ENCODE measurements at regions not wholly inside any gene's neighbourhood (a gene's known extent, or its start where the extent isn't known, plus 50 kb on each side); places are given as distances from the start of the nearest gene placed in this dataset.

DNA sequence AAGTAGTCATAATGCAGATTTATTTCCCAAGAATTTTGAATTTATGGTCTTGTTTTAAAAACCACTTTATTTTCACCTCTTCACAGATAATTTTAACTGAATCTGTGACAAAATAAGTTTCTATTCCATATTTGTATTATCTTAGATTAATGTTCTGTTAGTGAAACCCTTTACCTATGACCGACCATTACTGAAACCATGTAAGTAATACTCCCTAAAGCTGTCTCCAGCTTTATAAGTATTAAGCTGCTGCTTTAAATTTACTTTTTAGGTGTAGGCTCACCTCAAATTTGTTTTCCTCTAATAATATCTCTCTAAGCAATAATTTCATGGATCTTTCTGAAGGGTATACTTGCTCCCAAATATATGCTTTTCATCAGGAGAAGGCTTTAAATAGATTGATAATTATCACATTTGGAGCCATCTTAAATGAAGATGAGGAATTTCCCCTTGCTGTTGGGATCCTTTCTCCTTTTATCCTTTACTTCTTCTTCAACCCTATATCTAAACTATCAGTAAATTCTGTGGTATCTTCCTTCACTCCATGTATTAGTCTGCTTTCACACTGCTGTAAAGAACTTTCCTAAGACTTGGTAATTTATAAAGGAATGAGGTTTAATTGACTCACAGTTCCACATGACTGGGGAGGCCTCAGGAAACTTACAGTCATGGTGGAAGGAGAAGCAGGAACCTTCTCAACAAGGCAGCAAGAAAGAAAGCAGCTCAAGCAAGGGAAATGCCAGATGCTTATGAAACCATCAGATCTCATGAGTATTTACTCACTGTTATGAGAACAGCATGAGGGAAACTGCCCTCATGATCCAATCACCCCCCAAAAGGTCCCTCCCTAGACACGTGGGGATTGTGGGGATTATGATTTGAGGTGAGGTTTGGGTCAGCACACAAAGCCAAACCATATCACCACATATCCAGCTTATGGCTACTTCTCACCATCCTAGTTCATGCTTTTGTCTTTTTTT is 92.3 kb upstream of the P2RY1 start:
- H3K4me3 ChIP-seq (replicated peaks; ENCODE audit: insufficient read depth, low read length) = no peak overlapping the region
- TF ChIP-seq SPI1 (IDR thresholded peaks at IDR 0.05; ENCODE audit: borderline replicate concordance, low read depth) = no peak
- TF ChIP-seq, protein P1, sequence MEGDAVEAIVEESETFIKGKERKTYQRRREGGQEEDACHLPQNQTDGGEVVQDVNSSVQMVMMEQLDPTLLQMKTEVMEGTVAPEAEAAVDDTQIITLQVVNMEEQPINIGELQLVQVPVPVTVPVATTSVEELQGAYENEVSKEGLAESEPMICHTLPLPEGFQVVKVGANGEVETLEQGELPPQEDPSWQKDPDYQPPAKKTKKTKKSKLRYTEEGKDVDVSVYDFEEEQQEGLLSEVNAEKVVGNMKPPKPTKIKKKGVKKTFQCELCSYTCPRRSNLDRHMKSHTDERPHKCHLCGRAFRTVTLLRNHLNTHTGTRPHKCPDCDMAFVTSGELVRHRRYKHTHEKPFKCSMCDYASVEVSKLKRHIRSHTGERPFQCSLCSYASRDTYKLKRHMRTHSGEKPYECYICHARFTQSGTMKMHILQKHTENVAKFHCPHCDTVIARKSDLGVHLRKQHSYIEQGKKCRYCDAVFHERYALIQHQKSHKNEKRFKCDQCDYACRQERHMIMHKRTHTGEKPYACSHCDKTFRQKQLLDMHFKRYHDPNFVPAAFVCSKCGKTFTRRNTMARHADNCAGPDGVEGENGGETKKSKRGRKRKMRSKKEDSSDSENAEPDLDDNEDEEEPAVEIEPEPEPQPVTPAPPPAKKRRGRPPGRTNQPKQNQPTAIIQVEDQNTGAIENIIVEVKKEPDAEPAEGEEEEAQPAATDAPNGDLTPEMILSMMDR (IDR thresholded peaks at IDR 0.05; ENCODE audit: insufficient read depth, low read length) = no peak
- no peak for TF ChIP-seq GABPA (IDR thresholded peaks at IDR 0.05; ENCODE audit: low read depth)
- no peak for TF ChIP-seq POLR2AphosphoS5 (IDR thresholded peaks at IDR 0.05; ENCODE audit: low read depth)
- TF ChIP-seq, protein P2, sequence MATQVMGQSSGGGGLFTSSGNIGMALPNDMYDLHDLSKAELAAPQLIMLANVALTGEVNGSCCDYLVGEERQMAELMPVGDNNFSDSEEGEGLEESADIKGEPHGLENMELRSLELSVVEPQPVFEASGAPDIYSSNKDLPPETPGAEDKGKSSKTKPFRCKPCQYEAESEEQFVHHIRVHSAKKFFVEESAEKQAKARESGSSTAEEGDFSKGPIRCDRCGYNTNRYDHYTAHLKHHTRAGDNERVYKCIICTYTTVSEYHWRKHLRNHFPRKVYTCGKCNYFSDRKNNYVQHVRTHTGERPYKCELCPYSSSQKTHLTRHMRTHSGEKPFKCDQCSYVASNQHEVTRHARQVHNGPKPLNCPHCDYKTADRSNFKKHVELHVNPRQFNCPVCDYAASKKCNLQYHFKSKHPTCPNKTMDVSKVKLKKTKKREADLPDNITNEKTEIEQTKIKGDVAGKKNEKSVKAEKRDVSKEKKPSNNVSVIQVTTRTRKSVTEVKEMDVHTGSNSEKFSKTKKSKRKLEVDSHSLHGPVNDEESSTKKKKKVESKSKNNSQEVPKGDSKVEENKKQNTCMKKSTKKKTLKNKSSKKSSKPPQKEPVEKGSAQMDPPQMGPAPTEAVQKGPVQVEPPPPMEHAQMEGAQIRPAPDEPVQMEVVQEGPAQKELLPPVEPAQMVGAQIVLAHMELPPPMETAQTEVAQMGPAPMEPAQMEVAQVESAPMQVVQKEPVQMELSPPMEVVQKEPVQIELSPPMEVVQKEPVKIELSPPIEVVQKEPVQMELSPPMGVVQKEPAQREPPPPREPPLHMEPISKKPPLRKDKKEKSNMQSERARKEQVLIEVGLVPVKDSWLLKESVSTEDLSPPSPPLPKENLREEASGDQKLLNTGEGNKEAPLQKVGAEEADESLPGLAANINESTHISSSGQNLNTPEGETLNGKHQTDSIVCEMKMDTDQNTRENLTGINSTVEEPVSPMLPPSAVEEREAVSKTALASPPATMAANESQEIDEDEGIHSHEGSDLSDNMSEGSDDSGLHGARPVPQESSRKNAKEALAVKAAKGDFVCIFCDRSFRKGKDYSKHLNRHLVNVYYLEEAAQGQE (IDR thresholded peaks at IDR 0.05; ENCODE audit: insufficient replicate concordance, low read depth) = no peak

DNA sequence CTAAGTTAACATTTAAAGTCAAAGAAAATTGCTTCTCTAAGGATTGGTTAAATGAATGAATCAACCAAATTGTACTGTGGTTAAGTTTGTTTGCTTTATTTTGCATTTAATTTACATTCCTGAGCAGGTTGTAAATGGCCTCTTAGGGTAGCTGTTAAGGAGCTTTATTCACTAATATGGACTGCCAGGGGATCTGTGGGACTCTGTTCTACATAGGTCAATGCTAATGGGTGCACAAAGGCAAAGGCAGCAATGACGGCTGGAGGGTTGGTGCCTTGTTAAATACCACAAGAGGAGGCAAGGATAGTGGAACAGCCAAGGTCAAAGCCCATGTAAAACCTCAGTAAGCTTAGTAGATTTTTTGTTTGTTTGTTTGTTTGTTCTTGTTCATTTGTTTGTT is 89.3 kb upstream of the P2RY1 start:
- Histone ChIP-seq H3K27ac (replicated peaks) (no peak overlapping the region), H3K27me3 (ENCODE audit: insufficient read depth, poor library complexity, severe bottlenecking) (peaks cover 2% of the 10 kb centered on the region), H3K4me3 (replicated peaks; ENCODE audit: insufficient read depth, low read length) (no peak overlapping the region)
- TF ChIP-seq SPI1 (IDR thresholded peaks at IDR 0.05; ENCODE audit: borderline replicate concordance, low read depth) (no peak), POLR2AphosphoS5 (IDR thresholded peaks at IDR 0.05; ENCODE audit: low read depth) (no peak)
- no peak for DNase-seq (ENCODE audit: low read depth in 1 of 2, low spot score in 1 of 2)

More for the DNA sequence above, 92.3 kb upstream of the P2RY1 start:
- Histone ChIP-seq H3K27ac (replicated peaks) (no peak overlapping the region), H3K27me3 (ENCODE audit: insufficient read depth, poor library complexity, severe bottlenecking) (peaks cover 2% of the 10 kb centered on the region)
- DNase-seq (ENCODE audit: low read depth in 1 of 2, low spot score in 1 of 2) = no peak

DNA sequence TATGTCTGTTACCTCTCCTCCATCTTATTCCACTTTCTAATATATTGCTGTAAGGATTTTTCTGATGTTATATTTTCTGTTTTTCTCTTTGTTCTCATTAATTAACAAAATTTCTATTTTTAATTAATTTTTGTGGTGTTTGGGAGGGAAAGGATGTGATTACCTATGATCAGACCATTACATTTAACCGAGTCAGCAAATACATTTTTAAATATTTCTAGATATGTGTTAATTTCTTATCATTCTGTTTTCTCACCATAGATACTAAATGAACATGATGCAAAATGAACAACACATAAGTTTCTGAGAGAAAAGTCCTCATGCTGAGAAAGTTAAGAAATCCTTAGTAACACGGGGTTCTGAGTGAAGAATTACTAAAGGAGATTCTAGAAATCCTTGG is 80.6 kb upstream of the P2RY1 start:
- DNase-seq (ENCODE audit: low read depth in 1 of 2, low spot score in 1 of 2) = no peak
- TF ChIP-seq, protein P2 (IDR thresholded peaks at IDR 0.05; ENCODE audit: insufficient replicate concordance, low read depth) = no peak
- TF ChIP-seq, protein P1 (IDR thresholded peaks at IDR 0.05; ENCODE audit: insufficient read depth, low read length) = no peak
- TF ChIP-seq POLR2AphosphoS5 (IDR thresholded peaks at IDR 0.05; ENCODE audit: low read depth) (no peak), SPI1 (IDR thresholded peaks at IDR 0.05; ENCODE audit: borderline replicate concordance, low read depth) (no peak)
- Histone ChIP-seq H3K27ac (replicated peaks) (no peak overlapping the region), H3K4me3 (replicated peaks; ENCODE audit: insufficient read depth, low read length) (no peak overlapping the region), H3K27me3 (ENCODE audit: insufficient read depth, poor library complexity, severe bottlenecking) (no peaks in the 10 kb centered on the region)

DNA sequence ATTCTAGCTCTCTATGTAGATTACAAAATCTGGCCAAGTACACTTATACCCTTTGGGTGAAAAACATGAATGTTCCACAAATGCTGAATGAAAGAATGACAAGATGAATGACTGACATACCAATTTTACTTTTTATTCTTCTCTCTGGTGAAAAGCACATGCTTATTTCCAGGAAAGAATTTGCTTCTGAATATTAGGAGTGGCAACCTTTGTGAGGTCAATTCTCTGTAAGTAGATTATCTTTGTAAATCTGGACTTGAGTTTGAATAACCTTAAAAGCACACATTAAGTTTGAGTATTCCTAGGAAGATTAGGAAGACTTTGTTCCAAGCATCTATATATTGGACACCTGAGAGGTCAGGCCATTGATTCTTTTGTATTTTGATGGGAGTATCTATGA is 78.1 kb upstream of the P2RY1 start:
- H3K27me3 ChIP-seq (ENCODE audit: insufficient read depth, poor library complexity, severe bottlenecking) = no peaks in the 10 kb centered on the region
- TF ChIP-seq, protein P1 (IDR thresholded peaks at IDR 0.05; ENCODE audit: insufficient read depth, low read length) = no peak
- TF ChIP-seq GABPA (IDR thresholded peaks at IDR 0.05; ENCODE audit: low read depth) (no peak), SPI1 (IDR thresholded peaks at IDR 0.05; ENCODE audit: borderline replicate concordance, low read depth) (no peak), POLR2AphosphoS5 (IDR thresholded peaks at IDR 0.05; ENCODE audit: low read depth) (no peak)
- TF ChIP-seq, protein P2 (IDR thresholded peaks at IDR 0.05; ENCODE audit: insufficient replicate concordance, low read depth) = no peak
- no peak for DNase-seq (ENCODE audit: low read depth in 1 of 2, low spot score in 1 of 2)
- H3K27ac ChIP-seq (replicated peaks) = no peak overlapping the region
- no peak overlapping the region for H3K4me3 ChIP-seq (replicated peaks; ENCODE audit: insufficient read depth, low read length)
